SK-N-SH (cell line): ENCODE measurements at regions not wholly inside any gene's neighbourhood (a gene's known extent, or its start where the extent isn't known, plus 50 kb on each side); places are given as distances from the start of the nearest gene placed in this dataset.

ENCODE experiments used
- CTCF ChIA-PET: fragments of 300-600, 350-600 bp; formaldehyde crosslinking; extraction: SDS; loops from one replicate; lab custom pipeline; 2021; lab: Yijun Ruan, JAX
- POLR2A ChIA-PET: fragments of 350-600 bp; sonication (Branson Sonifier 250); formaldehyde crosslinking; extraction: SDS; loops from one replicate; lab custom pipeline; 2020; ENCODE audit warnings: antibody characterized with exemption, inconsistent platforms; lab: Yijun Ruan, JAX
- DNase-seq: peaks from one replicate; pipeline ENCODE4 v3.0.0; 2012
- H2AFZ ChIP-seq: fragments of 200-600 bp; sonication (generic); 2 replicates; pipeline ENCODE4 v1.8.1; 2016; ENCODE audit warnings: antibody characterized with exemption, mild to moderate bottlenecking, low read depth
- H3F3A ChIP-seq: fragments of 200-600 bp; sonication (generic); replicated peaks from 2 replicates; pipeline ENCODE3; 2016; ENCODE audit warnings: antibody characterized with exemption, mild to moderate bottlenecking; ENCODE audit not compliant: insufficient read depth
- H3K27ac ChIP-seq, 2 experiments: fragments of 200-500 bp in 1 of 2; fragments of 200-600 bp in 1 of 2; sonication (Bioruptor generic) in 1 of 2; sonication (generic), shearing (Covaris generic) in 1 of 2; 2 replicates each; pipeline versions ENCODE4 v1.5.1 to v1.6.1; 2014 to 2016; ENCODE audit warnings: low read depth in 2 of 2, inconsistent platforms in 1 of 2, low read length in 1 of 2, mild to moderate bottlenecking in 1 of 2, mixed read lengths in 1 of 2
- H3K27me3 ChIP-seq: fragments of 200-600 bp; sonication (generic), shearing (Covaris generic); 2 replicates; pipeline ENCODE4 v1.6.1; 2016; ENCODE audit warnings: mixed run types; ENCODE audit not compliant: insufficient read depth
- H3K36me3 ChIP-seq, 2 experiments: fragments of 200-500 bp in 1 of 2; fragments of 200-600 bp in 1 of 2; sonication (Bioruptor generic) in 1 of 2; sonication (generic) in 1 of 2; replicated peaks in 1 of 2; 2 replicates each; pipeline versions ENCODE3 to v1.5.1; 2014 to 2016; ENCODE audit warnings: low read length in 1 of 2, mild to moderate bottlenecking in 1 of 2; ENCODE audit not compliant: insufficient read depth in 2 of 2, control insufficient read depth in 1 of 2
- H3K4me1 ChIP-seq, 2 experiments: fragments of 200-500 bp in 1 of 2; fragments of 200-600 bp in 1 of 2; sonication (Bioruptor generic) in 1 of 2; sonication (generic), shearing (Covaris generic) in 1 of 2; 2 replicates each; pipeline versions ENCODE4 v1.5.1 to v1.6.1; 2014 to 2016; ENCODE audit warnings: low read depth in 1 of 2, low read length in 1 of 2, mixed run types in 1 of 2; ENCODE audit not compliant: insufficient read depth in 2 of 2, control insufficient read depth in 1 of 2
- H3K4me2 ChIP-seq: fragments of 200-600 bp; sonication (generic), shearing (Covaris generic); 2 replicates; pipeline ENCODE4 v1.6.1; 2017; ENCODE audit warnings: mixed run types
- H3K4me3 ChIP-seq, 2 experiments: fragments of 200-500 bp in 1 of 2; fragments of 200-600 bp in 1 of 2; sonication (Bioruptor generic) in 1 of 2; sonication (generic), shearing (Covaris generic) in 1 of 2; 2 replicates each; pipeline versions ENCODE4 v1.5.1 to v1.8.1; 2014 to 2016; ENCODE audit warnings: low read depth in 2 of 2, inconsistent platforms in 1 of 2, low read length in 1 of 2, mild to moderate bottlenecking in 1 of 2, mixed read lengths in 1 of 2, moderate library complexity in 1 of 2
- H3K79me2 ChIP-seq: fragments of 200-600 bp; sonication (generic); 2 replicates; pipeline ENCODE4 v1.8.1; 2017; ENCODE audit warnings: mild to moderate bottlenecking; ENCODE audit not compliant: insufficient read depth
- H3K9ac ChIP-seq: fragments of 200-600 bp; sonication (generic); 2 replicates; pipeline ENCODE4 v1.6.1; 2017; ENCODE audit warnings: mixed run types
- H3K9me2 ChIP-seq: fragments of 200-600 bp; sonication (generic); 2 replicates; pipeline ENCODE4 v1.6.1; 2017; ENCODE audit warnings: mixed run types
- H3K9me3 ChIP-seq: fragments of 200-600 bp; sonication (generic); 2 replicates; pipeline ENCODE4 v1.6.1; 2017; ENCODE audit warnings: mixed run types, mild to moderate bottlenecking, moderate library complexity
- H4K20me1 ChIP-seq: fragments of 200-600 bp; sonication (generic); 2 replicates; pipeline ENCODE4 v1.6.1; 2017; ENCODE audit warnings: mild to moderate bottlenecking, mixed run types; ENCODE audit not compliant: insufficient read depth
- ELF1 ChIP-seq: IDR thresholded peaks from 2 replicates; pipeline ENCODE4 v1.4.0; 2012
- EP300 ChIP-seq, 2 experiments: IDR thresholded peaks; 2 replicates each; pipeline versions ENCODE4 v1.4.0 to v1.6.1; 2012; ENCODE audit warnings: borderline replicate concordance in 1 of 2, low read depth in 1 of 2, low read length in 1 of 2
- FOXM1 ChIP-seq: IDR thresholded peaks from 2 replicates; pipeline ENCODE4 v1.4.0; 2012; ENCODE audit warnings: low read depth, mild to moderate bottlenecking
- MXI1 ChIP-seq: IDR thresholded peaks from 2 replicates; pipeline ENCODE4 v1.6.1; 2012; ENCODE audit warnings: mild to moderate bottlenecking, low read depth, low read length, improper control_type of control experiment
- NRF1 ChIP-seq: IDR thresholded peaks from 2 replicates; pipeline ENCODE4 v1.6.1; 2012; ENCODE audit warnings: low read depth, mild to moderate bottlenecking, low read length
- RAD21 ChIP-seq: IDR thresholded peaks from 2 replicates; pipeline ENCODE4 v1.6.1; 2012; ENCODE audit warnings: mild to moderate bottlenecking, low read length
- RCOR1 ChIP-seq: fragments of 150-350 bp; IDR thresholded peaks from 2 replicates; pipeline ENCODE4 v1.6.1; 2017; ENCODE audit warnings: antibody characterized with exemption, low read length
- RFX5 ChIP-seq: IDR thresholded peaks from 2 replicates; pipeline ENCODE4 v1.6.1; 2012; ENCODE audit warnings: mild to moderate bottlenecking, improper control_type of control experiment, low read length
- SMC3 ChIP-seq: IDR thresholded peaks from 2 replicates; pipeline ENCODE4 v1.6.1; 2012; ENCODE audit warnings: low read depth, low read length, improper control_type of control experiment
- TAF1 ChIP-seq: IDR thresholded peaks from 2 replicates; pipeline ENCODE4 v1.6.1; 2012; ENCODE audit warnings: low read depth, mild to moderate bottlenecking, low read length, moderate library complexity, borderline replicate concordance
- YY1 ChIP-seq: IDR thresholded peaks from 2 replicates; pipeline ENCODE4 v1.4.0; 2012; ENCODE audit warnings: low read depth, mild to moderate bottlenecking
- WGBS: methylation state at CpG from one replicate; pipeline ENCODE4 v1.1.6; 2017; ENCODE audit warnings: low lambda C conversion rate; 5-methylcytosine and 5-hydroxymethylcytosine counted together
- TF ChIP-seq, protein P1 (sequence below): IDR thresholded peaks from 2 replicates; pipeline ENCODE4 v1.4.0; 2012; ENCODE audit warnings: low read depth, borderline replicate concordance
- TF ChIP-seq, protein P2 (sequence below): IDR thresholded peaks from 2 replicates; pipeline ENCODE4 v1.6.1; 2012; ENCODE audit warnings: mild to moderate bottlenecking, low read depth, low read length, moderate library complexity
- TF ChIP-seq, protein P3 (sequence below): fragments of 150-350 bp; IDR thresholded peaks from 2 replicates; pipeline ENCODE4 v1.6.1; 2017; ENCODE audit warnings: antibody characterized with exemption, low read length, low read depth, borderline replicate concordance
- TF ChIP-seq, protein P4 (sequence below): IDR thresholded peaks from 2 replicates; pipeline ENCODE4 v1.4.0; 2012; ENCODE audit warnings: low read depth, borderline replicate concordance

DNA sequence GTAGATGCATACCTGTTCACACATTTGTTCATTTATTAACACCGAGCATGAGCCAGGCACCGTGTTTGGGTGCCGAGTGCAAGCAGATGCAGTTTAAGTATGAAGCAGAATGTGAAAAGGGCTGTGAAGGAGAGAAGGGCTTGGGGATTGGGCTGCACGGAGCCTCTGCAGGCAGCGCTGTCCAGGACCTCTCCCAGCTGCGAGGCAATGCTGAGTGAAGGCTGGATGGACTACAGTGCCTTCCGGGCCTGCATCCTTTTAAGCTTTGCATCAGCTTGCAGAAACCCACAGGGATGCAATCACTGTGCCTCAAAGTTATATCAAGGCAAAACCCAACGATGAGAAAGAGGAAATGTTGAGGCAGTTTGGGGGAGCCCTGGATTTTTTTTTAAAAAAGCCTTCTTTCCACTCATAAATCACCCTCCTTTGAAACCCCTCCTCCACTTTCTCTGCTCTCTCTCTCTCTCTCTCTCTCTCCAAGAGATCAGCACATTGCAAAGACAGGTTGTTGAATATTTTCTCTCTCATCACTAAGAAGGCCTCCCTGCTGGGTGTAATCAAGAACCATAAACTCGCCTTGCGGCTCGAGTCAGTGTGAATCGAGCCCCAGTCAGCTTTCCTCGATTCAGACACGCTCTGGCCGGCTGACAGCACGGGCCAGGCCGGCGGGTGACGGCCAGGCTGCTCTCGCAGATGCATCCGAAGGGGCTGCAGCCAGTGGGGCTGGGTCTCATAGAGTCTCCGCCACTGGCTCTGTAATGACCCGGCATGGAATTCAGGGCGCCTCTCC is 89.2 kb upstream of the POU3F1 start:
- H3K4me3 ChIP-seq: no peak overlapping the region
- peaks cover 5% of the 10 kb centered on the region for H3K27me3 ChIP-seq
- no peaks in the 10 kb centered on the region for H3F3A ChIP-seq
- ChIA-PET CTCF (no interaction called here), POLR2A (no interaction called here)
- no peak overlapping the region for H3K4me2 ChIP-seq
- no peak for TF ChIP-seq TAF1
- TF ChIP-seq, protein P1, sequence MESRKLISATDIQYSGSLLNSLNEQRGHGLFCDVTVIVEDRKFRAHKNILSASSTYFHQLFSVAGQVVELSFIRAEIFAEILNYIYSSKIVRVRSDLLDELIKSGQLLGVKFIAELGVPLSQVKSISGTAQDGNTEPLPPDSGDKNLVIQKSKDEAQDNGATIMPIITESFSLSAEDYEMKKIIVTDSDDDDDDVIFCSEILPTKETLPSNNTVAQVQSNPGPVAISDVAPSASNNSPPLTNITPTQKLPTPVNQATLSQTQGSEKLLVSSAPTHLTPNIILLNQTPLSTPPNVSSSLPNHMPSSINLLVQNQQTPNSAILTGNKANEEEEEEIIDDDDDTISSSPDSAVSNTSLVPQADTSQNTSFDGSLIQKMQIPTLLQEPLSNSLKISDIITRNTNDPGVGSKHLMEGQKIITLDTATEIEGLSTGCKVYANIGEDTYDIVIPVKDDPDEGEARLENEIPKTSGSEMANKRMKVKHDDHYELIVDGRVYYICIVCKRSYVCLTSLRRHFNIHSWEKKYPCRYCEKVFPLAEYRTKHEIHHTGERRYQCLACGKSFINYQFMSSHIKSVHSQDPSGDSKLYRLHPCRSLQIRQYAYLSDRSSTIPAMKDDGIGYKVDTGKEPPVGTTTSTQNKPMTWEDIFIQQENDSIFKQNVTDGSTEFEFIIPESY: no peak
- TF ChIP-seq, protein P2, sequence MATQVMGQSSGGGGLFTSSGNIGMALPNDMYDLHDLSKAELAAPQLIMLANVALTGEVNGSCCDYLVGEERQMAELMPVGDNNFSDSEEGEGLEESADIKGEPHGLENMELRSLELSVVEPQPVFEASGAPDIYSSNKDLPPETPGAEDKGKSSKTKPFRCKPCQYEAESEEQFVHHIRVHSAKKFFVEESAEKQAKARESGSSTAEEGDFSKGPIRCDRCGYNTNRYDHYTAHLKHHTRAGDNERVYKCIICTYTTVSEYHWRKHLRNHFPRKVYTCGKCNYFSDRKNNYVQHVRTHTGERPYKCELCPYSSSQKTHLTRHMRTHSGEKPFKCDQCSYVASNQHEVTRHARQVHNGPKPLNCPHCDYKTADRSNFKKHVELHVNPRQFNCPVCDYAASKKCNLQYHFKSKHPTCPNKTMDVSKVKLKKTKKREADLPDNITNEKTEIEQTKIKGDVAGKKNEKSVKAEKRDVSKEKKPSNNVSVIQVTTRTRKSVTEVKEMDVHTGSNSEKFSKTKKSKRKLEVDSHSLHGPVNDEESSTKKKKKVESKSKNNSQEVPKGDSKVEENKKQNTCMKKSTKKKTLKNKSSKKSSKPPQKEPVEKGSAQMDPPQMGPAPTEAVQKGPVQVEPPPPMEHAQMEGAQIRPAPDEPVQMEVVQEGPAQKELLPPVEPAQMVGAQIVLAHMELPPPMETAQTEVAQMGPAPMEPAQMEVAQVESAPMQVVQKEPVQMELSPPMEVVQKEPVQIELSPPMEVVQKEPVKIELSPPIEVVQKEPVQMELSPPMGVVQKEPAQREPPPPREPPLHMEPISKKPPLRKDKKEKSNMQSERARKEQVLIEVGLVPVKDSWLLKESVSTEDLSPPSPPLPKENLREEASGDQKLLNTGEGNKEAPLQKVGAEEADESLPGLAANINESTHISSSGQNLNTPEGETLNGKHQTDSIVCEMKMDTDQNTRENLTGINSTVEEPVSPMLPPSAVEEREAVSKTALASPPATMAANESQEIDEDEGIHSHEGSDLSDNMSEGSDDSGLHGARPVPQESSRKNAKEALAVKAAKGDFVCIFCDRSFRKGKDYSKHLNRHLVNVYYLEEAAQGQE: 0 out of 2 replicates have a peak, but pooled peaks have one; percentile 25
- H3K9me2 ChIP-seq: no peaks in the 10 kb centered on the region
- no peaks in the 10 kb centered on the region for H3K79me2 ChIP-seq
- no peak overlapping the region for H2AFZ ChIP-seq
- no peak overlapping the region for H3K9ac ChIP-seq
- H3K36me3 ChIP-seq: no peaks in the 10 kb centered on the region
- no peaks in the 10 kb centered on the region for H3K9me3 ChIP-seq
- no peak for DNase-seq
- no peaks in the 10 kb centered on the region for H4K20me1 ChIP-seq
- H3K4me1 ChIP-seq: peaks cover 0 to 19% of the 10 kb centered on the region in 2 experiments; a peak in 1 of 4 replicates
- WGBS: 58% methylated on average over 23 of the region's 24 CpGs
- H3K27ac ChIP-seq: no peak overlapping the region

DNA sequence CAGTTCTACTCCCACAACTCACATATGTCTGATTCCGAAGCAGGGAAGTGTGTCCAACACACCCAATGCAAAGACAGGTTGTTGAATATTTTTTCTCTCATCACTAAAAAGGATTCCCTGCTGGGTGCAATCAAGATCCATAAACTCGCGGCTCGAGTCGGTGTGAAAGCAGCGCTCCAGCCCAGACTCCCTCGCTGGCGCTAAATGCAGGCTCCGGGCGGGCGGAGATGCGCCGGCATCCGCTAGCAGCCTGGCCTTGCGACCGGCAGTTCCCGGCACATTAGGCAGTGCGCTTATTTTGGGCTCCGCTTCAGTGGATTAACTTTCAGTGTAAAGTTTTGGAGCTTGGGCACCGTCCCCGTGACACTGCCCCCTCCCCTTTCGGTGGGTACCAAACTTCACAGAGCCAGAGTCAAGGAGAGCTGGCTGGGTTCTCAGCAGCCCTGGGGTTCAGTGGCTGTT is 87.7 kb upstream of the POU3F1 start:
- H4K20me1 ChIP-seq: no peaks in the 10 kb centered on the region
- 15% methylated on average over 6 of the region's 22 CpGs for WGBS
- H3K79me2 ChIP-seq: no peaks in the 10 kb centered on the region
- DNase-seq: no peak
- peaks cover 4% of the 10 kb centered on the region; the same call in 1 of the 2 replicates for H3K27me3 ChIP-seq
- H2AFZ ChIP-seq: no peak overlapping the region
- POLR2A ChIA-PET: interaction anchor here (1.1 kb wide), 1 partner anchor 12 kb away, joined by 3 read pairs; no protein-coding TSS in a partner anchor
- H3K9ac ChIP-seq: no peak overlapping the region
- H3F3A ChIP-seq: no peaks in the 10 kb centered on the region
- peaks cover 0 to 12% of the 10 kb centered on the region in 2 experiments; a peak in 1 of 4 replicates for H3K4me1 ChIP-seq
- no peak overlapping the region for H3K27ac ChIP-seq
- no peaks in the 10 kb centered on the region for H3K36me3 ChIP-seq
- no peaks in the 10 kb centered on the region for H3K9me3 ChIP-seq
- CTCF ChIA-PET: no interaction called here
- TF ChIP-seq RCOR1 (no peak), FOXM1 (no peak), RAD21 (no peak), TAF1 (no peak), YY1 (no peak), EP300 (IDR thresholded peaks at IDR 0.05; ENCODE audit: borderline replicate concordance in 1 of 2, low read depth in 1 of 2, low read length in 1 of 2) (no peak), RFX5 (no peak), MXI1 (no peak), NRF1 (no peak), SMC3 (no peak), ELF1 (no peak)
- TF ChIP-seq, protein P3, sequence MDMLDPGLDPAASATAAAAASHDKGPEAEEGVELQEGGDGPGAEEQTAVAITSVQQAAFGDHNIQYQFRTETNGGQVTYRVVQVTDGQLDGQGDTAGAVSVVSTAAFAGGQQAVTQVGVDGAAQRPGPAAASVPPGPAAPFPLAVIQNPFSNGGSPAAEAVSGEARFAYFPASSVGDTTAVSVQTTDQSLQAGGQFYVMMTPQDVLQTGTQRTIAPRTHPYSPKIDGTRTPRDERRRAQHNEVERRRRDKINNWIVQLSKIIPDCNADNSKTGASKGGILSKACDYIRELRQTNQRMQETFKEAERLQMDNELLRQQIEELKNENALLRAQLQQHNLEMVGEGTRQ: no peak
- TF ChIP-seq, protein P4, sequence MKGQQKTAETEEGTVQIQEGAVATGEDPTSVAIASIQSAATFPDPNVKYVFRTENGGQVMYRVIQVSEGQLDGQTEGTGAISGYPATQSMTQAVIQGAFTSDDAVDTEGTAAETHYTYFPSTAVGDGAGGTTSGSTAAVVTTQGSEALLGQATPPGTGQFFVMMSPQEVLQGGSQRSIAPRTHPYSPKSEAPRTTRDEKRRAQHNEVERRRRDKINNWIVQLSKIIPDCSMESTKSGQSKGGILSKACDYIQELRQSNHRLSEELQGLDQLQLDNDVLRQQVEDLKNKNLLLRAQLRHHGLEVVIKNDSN: no peak
- H3K4me2 ChIP-seq: no peak overlapping the region
- no peaks in the 10 kb centered on the region for H3K9me2 ChIP-seq
- H3K4me3 ChIP-seq: no peak overlapping the region
